ENCODE measurements at regions not wholly inside any gene's neighbourhood (a gene's known extent, or its start where the extent isn't known, plus 50 kb on each side); places are given as distances from the start of the nearest gene placed in this dataset.
"Not testable (repeated sequence)": the region's sequence is repeated elsewhere in the genome, so short reads cannot be mapped to it uniquely, and the experiment has no call there.

DNA sequence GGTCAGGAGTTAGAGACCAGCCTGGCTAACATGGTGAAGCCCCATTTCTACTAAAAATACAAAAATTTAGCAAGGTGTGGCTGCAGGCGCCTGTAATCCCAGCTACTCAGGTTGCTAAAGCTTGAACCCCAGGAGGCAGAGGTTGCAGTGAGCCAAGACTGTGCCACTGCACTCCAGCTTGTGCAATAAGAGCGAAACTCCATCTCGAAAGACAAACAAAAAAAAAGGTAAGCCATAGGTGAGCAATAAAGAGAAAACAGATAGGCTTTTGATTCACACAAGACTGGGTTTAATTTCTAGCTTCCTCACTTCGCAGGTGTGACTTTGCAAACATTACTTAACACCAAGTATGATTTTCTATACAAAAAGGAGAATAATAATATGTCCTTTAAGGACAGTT is 72.3 kb upstream of the ACBD5 start:
- H3K9me3 ChIP-seq = no peaks in the 10 kb centered on the region
- no peak for ATAC-seq
- WGBS, 2 donors = 92 to 94% methylated on average over 4 of the region's 4 CpGs
- peaks cover 0 to 3% (median 0%) of the 10 kb centered on the region in 7 donors for H3K27me3 ChIP-seq
- intact Hi-C loops (cut with DNase I) = loop anchor here in 1 of 10 donors (5.0 kb wide), 1 partner anchor 104 kb away; no protein-coding TSS in a partner anchor
- TF ChIP-seq CTCF (IDR thresholded peaks at IDR 0.05) = no peak
- H3K4me1 ChIP-seq = no peaks in the 10 kb centered on the region
- no peaks in the 10 kb centered on the region for H3K36me3 ChIP-seq
- no peak overlapping the region for H3K4me3 ChIP-seq
- H3K27ac ChIP-seq = no peak overlapping the region
- no peak for DNase-seq

GRCh38 chr10:27311809-27312208 is 71.2 kb upstream of the ACBD5 start:
- intact Hi-C loops (cut with DNase I) = loop anchor here in 1 of 10 donors (5.0 kb wide), 1 partner anchor 105 kb away; no protein-coding TSS in a partner anchor
- not testable (repeated sequence) for ATAC-seq, H3K27ac ChIP-seq, H3K4me3 ChIP-seq, H3K27me3 ChIP-seq, DNase-seq, H3K4me1 ChIP-seq, H3K36me3 ChIP-seq, H3K9me3 ChIP-seq
- 96 to 97% methylated on average over 20 of the region's 20 CpGs for WGBS, 2 donors

DNA sequence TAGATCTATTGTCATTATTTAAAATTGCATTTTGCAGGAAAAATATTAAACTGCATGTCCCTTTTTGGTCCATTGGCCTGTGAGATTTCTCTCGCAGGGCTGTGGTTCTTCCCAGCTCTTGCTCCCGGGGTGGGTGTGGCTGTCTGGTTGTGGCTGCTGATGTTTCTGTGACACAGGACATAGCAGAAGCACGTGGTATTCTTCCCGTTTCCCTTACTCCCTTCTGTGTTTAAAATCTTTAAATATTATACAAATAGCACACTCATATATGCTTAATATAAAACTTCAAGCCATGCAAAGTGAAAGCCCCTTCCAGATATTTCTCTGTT is 57.9 kb upstream of the ACBD5 start:
- DNase-seq; H3K27me3 ChIP-seq; H3K9me3 ChIP-seq; H3K36me3 ChIP-seq; H3K4me1 ChIP-seq; intact Hi-C loops (cut with DNase I); H3K4me3 ChIP-seq: not testable (repeated sequence)
- ATAC-seq = peak in 1 of 8 donors; percentile 45
- H3K27ac ChIP-seq = peak overlapping the region in 1 of 10 donors; percentile 56
- WGBS, 2 donors = 63 to 69% methylated on average over 4 of the region's 4 CpGs

DNA sequence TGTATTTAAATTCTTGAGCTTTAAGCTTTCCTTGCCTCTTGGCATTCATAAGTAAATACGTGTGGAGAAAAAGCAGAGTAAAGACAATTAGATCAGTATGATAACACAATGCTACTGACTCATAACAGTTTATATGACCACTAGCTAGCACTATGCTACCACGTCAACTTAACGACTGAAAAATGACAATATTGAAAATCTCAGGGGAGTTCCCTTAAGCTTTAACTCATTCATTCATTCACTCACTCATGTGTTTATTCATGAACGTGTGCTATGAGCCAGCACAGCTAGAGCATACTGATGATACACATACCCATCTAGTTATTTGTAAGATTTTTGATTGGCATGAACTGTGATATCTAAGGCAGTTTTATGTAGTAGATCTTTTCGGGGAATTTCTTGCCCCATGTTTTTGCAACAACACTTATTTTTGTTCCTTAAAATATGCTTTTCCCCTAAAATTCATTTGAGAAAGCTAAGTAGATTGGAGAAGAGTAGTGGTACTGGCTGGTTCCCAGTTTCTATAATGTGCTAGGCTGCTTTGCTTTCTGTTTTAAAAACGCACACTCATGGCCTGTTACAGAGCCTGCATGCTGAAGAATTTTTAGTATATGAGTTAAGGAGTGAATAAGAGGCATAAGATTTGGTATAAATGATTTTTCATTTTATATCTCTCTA is 57.4 kb upstream of the ACBD5 start:
- Histone ChIP-seq H3K4me3 (no peak overlapping the region), H3K27ac (peak overlapping the region in 1 of 10 donors; percentile 56), H3K4me1 (peaks cover 0 to 5% (median 0%) of the 10 kb centered on the region in 9 donors), H3K27me3 (no peaks in the 10 kb centered on the region), H3K9me3 (no peaks in the 10 kb centered on the region), H3K36me3 (no peaks in the 10 kb centered on the region)
- TF ChIP-seq CTCF (IDR thresholded peaks at IDR 0.05) = no peak
- no peak for DNase-seq
- WGBS, 2 donors = 78 to 87% methylated on average over 6 of the region's 6 CpGs
- ATAC-seq = no peak
- intact Hi-C loops (cut with DNase I) = no loop called here

DNA sequence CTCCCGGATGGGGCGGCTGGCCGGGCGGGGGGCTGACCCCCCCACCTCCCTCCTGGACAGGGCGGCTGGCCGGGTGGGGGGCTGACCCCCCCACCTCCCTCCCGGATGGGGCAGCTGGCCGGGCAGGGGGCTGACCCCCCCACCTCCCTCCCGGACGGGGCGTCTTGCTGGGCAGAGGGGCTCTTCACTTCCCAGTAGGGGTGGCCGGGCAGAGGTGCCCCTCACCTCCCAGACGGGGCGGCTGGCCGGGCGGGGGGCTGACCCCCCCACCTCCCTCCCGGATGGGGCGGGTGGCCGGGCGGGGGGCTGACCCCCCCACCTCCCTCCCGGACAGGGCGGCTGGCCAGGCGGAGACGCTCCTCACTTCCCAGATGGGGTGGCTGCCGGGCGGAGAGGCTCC is 55.7 kb upstream of the ACBD5 start:
- intact Hi-C loops (cut with DNase I); H3K4me3 ChIP-seq; H3K9me3 ChIP-seq; H3K36me3 ChIP-seq; H3K4me1 ChIP-seq; DNase-seq; H3K27me3 ChIP-seq; H3K27ac ChIP-seq; ATAC-seq: not testable (repeated sequence)
- 91 to 92% methylated on average over 6 to 26 of the region's 26 CpGs for WGBS, 2 donors

DNA sequence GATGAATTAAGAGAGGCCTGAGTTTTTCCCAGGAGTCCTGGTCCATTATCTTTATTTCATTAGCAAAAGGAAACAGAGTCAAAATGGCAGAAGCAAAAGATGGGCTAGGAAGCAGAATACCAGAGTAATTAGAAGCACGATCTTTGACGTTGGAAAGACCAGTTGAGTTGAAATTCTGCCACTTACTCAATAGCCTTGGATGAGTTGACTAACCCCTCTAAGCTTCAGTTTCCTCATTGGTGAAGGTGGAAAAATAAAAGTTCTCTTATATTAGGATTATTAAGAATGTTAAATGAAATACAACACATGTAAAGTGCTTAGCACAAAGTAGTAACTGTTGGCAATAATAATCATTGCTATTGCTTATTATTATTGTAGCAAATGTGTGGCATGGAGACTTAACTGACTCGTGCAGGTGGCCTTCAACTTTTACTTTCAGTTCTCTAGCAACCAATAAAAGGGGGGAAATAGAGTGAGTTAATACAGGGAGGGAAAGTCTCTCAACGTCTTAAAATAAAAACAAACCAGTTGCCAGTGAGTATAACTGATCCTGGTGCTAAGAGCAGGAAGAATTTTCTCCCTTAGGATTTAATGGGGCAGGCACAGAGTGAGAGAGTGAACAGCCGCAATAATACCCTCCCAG is 50.8 kb upstream of the ACBD5 start:
- H3K4me1 ChIP-seq; H3K27ac ChIP-seq; intact Hi-C loops (cut with DNase I); DNase-seq; H3K9me3 ChIP-seq; H3K27me3 ChIP-seq; ATAC-seq; H3K36me3 ChIP-seq: not testable (repeated sequence)
- WGBS, 2 donors = 60 to 71% methylated on average over 5 of the region's 5 CpGs
- peak overlapping the region in 1 of 10 donors; percentile 3 for H3K4me3 ChIP-seq
